ENCODE measurements at regions not wholly inside any gene's neighbourhood (a gene's known extent, or its start where the extent isn't known, plus 50 kb on each side); places are given as distances from the start of the nearest gene placed in this dataset.

DNA sequence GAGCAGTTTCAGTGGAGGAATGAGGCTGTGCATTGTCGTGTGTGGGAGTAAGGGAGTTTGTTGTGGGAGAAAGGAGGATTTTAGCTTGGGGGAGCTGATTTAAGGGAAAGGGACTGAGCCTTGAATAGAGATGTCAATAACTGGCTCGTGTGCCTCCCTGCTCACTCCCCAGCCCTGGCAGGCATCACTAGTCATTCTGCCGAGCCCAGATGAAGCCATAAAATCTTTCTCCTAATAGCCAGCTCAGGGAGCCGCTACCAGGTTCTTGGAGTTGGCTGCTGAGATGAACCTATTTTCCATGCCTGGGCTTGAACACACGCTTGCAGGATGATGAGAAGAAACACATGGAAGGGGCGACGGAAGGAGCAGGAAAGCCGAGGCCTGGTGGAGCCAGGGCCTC is 65.0 kb upstream of the POU3F1 start:
- H3K79me2 ChIP-seq (replicated peaks; ENCODE audit: insufficient read depth, low read length), result no peaks in the 10 kb centered on the region
- no peaks in the 10 kb centered on the region for H3F3A ChIP-seq (ENCODE audit: insufficient read depth, low read length, poor library complexity, severe bottlenecking)
- H3K9ac ChIP-seq (ENCODE audit: low read length), result no peak overlapping the region
- H2AFZ ChIP-seq (ENCODE audit: low read depth, low read length), result no peak overlapping the region
- no peaks in the 10 kb centered on the region for H3K9me3 ChIP-seq (ENCODE audit: low read length)
- H3K36me3 ChIP-seq (ENCODE audit: insufficient read depth, low read length), result no peaks in the 10 kb centered on the region
- no peaks in the 10 kb centered on the region for H4K20me1 ChIP-seq (ENCODE audit: insufficient read depth)
- H3K27me3 ChIP-seq (ENCODE audit: insufficient read depth, low read depth, low read length), result no peaks in the 10 kb centered on the region
- TF ChIP-seq POLR2AphosphoS5 (IDR thresholded peaks at IDR 0.05) (no peak), CTCF (IDR thresholded peaks at IDR 0.05; ENCODE audit: poor library complexity, severe bottlenecking) (no peak), RAD21 (conservative IDR thresholded peaks at IDR 0.05) (no peak), MXI1 (conservative IDR thresholded peaks at IDR 0.05; ENCODE audit: poor library complexity, severe bottlenecking) (no peak), TAF1 (IDR thresholded peaks at IDR 0.05; ENCODE audit: low read depth) (no peak)
- H3K9me2 ChIP-seq (ENCODE audit: insufficient read depth, low read length), result no peaks in the 10 kb centered on the region
- H3K27ac ChIP-seq (ENCODE audit: low read length), result no peak overlapping the region
- no peak overlapping the region for H3K4me3 ChIP-seq (ENCODE audit: low read length)
- no peak overlapping the region for H3K4me2 ChIP-seq (ENCODE audit: low read length)

GRCh38 chr1:38105267-38105666 is 58.7 kb upstream of the POU3F1 start:
- H3K4me2 ChIP-seq (ENCODE audit: low read length), result no peak overlapping the region
- no peaks in the 10 kb centered on the region for H3K9me2 ChIP-seq (ENCODE audit: insufficient read depth, low read length)
- TF ChIP-seq EZH2 (IDR thresholded peaks at IDR 0.05; ENCODE audit: borderline replicate concordance, insufficient read depth, low read length, poor library complexity, severe bottlenecking) (no peak), EP300 (conservative IDR thresholded peaks at IDR 0.05; ENCODE audit: poor library complexity, severe bottlenecking) (no peak), TAF1 (IDR thresholded peaks at IDR 0.05; ENCODE audit: low read depth) (no peak), MXI1 (conservative IDR thresholded peaks at IDR 0.05; ENCODE audit: poor library complexity, severe bottlenecking) (no peak), REST (IDR thresholded peaks at IDR 0.05; ENCODE audit: borderline replicate concordance) (no peak), CTCF (IDR thresholded peaks at IDR 0.05; ENCODE audit: poor library complexity, severe bottlenecking) (no peak), RAD21 (conservative IDR thresholded peaks at IDR 0.05) (no peak)
- H3K27ac ChIP-seq (ENCODE audit: low read length), result no peak overlapping the region
- H3K27me3 ChIP-seq (ENCODE audit: insufficient read depth, low read depth, low read length), result no peaks in the 10 kb centered on the region
- no peaks in the 10 kb centered on the region for H3K9me3 ChIP-seq (ENCODE audit: low read length)
- H3K9ac ChIP-seq (ENCODE audit: low read length), result no peak overlapping the region
- no peak overlapping the region for H3K4me3 ChIP-seq (ENCODE audit: low read length)
- H3K79me2 ChIP-seq (replicated peaks; ENCODE audit: insufficient read depth, low read length), result no peaks in the 10 kb centered on the region
- H2AFZ ChIP-seq (ENCODE audit: low read depth, low read length), result no peak overlapping the region
- no peaks in the 10 kb centered on the region for H3K36me3 ChIP-seq (ENCODE audit: insufficient read depth, low read length)
- H4K20me1 ChIP-seq (ENCODE audit: insufficient read depth), result no peaks in the 10 kb centered on the region
- H3F3A ChIP-seq (ENCODE audit: insufficient read depth, low read length, poor library complexity, severe bottlenecking), result no peaks in the 10 kb centered on the region

Measured in neural cell (in vitro differentiated cells).